ENCODE measurements at regions not wholly inside any gene's neighbourhood (a gene's known extent, or its start where the extent isn't known, plus 50 kb on each side); places are given as distances from the start of the nearest gene placed in this dataset.

GRCh38 chr4:106494066-106494465, 125.5 kb upstream of the GIMD1 start:
- Histone ChIP-seq H3K27ac (ENCODE audit: low read depth, low read length) (no peak overlapping the region), H3K4me3 (ENCODE audit: low read length) (no peak overlapping the region), H3K4me1 (ENCODE audit: control insufficient read depth, insufficient read depth, low read length) (no peaks in the 10 kb centered on the region), H3K27me3 (ENCODE audit: control insufficient read depth, insufficient read depth, low read length) (no peaks in the 10 kb centered on the region), H3K36me3 (ENCODE audit: control insufficient read depth, insufficient read depth, low read length) (no peaks in the 10 kb centered on the region), H3K9ac (ENCODE audit: low read length) (no peak overlapping the region)

DNA sequence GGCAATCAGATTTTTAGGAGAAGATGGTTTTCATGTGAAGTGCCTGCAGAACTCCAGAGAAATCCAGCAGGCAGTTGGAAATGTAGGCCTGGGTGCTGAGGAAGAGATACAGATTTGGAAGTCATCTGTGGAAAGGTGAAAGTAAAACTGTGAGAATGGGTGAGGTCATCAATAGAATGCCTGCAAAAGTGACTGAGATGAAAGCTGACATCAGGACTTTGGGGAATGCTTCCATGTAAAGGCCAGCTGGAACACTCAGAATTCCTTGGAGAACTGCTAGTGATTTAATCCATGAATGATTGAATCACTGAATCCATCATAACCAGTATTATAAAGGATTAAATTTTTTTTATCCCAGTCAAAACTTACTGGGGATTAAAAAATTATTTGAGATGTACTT, 124.5 kb upstream of the GIMD1 start:
- no peak overlapping the region for H3K9ac ChIP-seq (ENCODE audit: low read length)
- H3K4me3 ChIP-seq (ENCODE audit: low read length) = no peak overlapping the region
- H3K4me1 ChIP-seq (ENCODE audit: control insufficient read depth, insufficient read depth, low read length) = no peaks in the 10 kb centered on the region

GRCh38 chr4:106486533-106486932, 118.0 kb upstream of the GIMD1 start:
- Histone ChIP-seq H3K4me3 (ENCODE audit: low read length) (no peak overlapping the region), H3K9ac (ENCODE audit: low read length) (no peak overlapping the region), H3K27ac (ENCODE audit: low read depth, low read length) (no peak overlapping the region), H3K4me1 (ENCODE audit: control insufficient read depth, insufficient read depth, low read length) (no peaks in the 10 kb centered on the region), H3K27me3 (ENCODE audit: control insufficient read depth, insufficient read depth, low read length) (no peaks in the 10 kb centered on the region), H3K36me3 (ENCODE audit: control insufficient read depth, insufficient read depth, low read length) (no peaks in the 10 kb centered on the region)

More for the DNA sequence above, 124.5 kb upstream of the GIMD1 start:
- Histone ChIP-seq H3K27me3 (ENCODE audit: control insufficient read depth, insufficient read depth, low read length) (no peaks in the 10 kb centered on the region), H3K36me3 (ENCODE audit: control insufficient read depth, insufficient read depth, low read length) (no peaks in the 10 kb centered on the region), H3K27ac (ENCODE audit: low read depth, low read length) (no peak overlapping the region)

GRCh38 chr4:106481801-106482200, 113.2 kb upstream of the GIMD1 start:
- Histone ChIP-seq H3K4me1 (ENCODE audit: control insufficient read depth, insufficient read depth, low read length) (no peaks in the 10 kb centered on the region), H3K4me3 (ENCODE audit: low read length) (no peak overlapping the region), H3K9ac (ENCODE audit: low read length) (no peak overlapping the region), H3K27ac (ENCODE audit: low read depth, low read length) (no peak overlapping the region), H3K36me3 (ENCODE audit: control insufficient read depth, insufficient read depth, low read length) (no peaks in the 10 kb centered on the region), H3K27me3 (ENCODE audit: control insufficient read depth, insufficient read depth, low read length) (no peaks in the 10 kb centered on the region)

DNA sequence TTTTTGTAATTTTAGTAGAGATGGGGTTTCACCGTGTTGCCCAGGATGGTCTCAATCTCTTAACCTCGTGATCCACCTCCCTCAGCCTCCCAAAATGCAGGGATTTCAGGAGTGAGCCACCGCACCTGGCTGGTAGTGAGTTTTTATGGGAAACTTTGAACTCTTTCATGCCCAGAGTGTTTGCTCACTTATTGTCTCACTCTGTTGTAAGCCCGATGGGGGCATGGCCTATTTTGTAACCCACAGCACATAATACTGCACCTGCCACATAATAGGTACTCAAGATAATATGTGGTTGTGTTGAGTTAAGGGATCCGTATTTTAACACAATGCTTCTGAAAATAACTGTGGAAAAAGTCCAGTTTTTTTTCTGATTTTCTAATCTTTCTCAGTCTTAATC, 109.6 kb upstream of the GIMD1 start:
- Histone ChIP-seq H3K27me3 (ENCODE audit: control insufficient read depth, insufficient read depth, low read length) (no peaks in the 10 kb centered on the region), H3K27ac (ENCODE audit: low read depth, low read length) (no peak overlapping the region), H3K4me1 (ENCODE audit: control insufficient read depth, insufficient read depth, low read length) (no peaks in the 10 kb centered on the region), H3K9ac (ENCODE audit: low read length) (no peak overlapping the region), H3K4me3 (ENCODE audit: low read length) (no peak overlapping the region), H3K36me3 (ENCODE audit: control insufficient read depth, insufficient read depth, low read length) (no peaks in the 10 kb centered on the region)

- no peaks in the 10 kb centered on the region for H3K27me3 ChIP-seq (ENCODE audit: control insufficient read depth, insufficient read depth, low read length)
- H3K9ac ChIP-seq (ENCODE audit: low read length) = no peak overlapping the region
- no peak overlapping the region for H3K4me3 ChIP-seq (ENCODE audit: low read length)
- H3K4me1 ChIP-seq (ENCODE audit: control insufficient read depth, insufficient read depth, low read length) = no peaks in the 10 kb centered on the region
- H3K27ac ChIP-seq (ENCODE audit: low read depth, low read length) = no peak overlapping the region
- H3K36me3 ChIP-seq (ENCODE audit: control insufficient read depth, insufficient read depth, low read length) = no peaks in the 10 kb centered on the region
These were observed 108.2 kb upstream of the GIMD1 start for GRCh38 chr4:106476741-106477140.

GRCh38 chr4:106473515-106473914, 104.9 kb upstream of the GIMD1 start:
- H3K9ac ChIP-seq (ENCODE audit: low read length) = no peak overlapping the region
- H3K27ac ChIP-seq (ENCODE audit: low read depth, low read length) = no peak overlapping the region
- H3K36me3 ChIP-seq (ENCODE audit: control insufficient read depth, insufficient read depth, low read length) = no peaks in the 10 kb centered on the region
- H3K4me1 ChIP-seq (ENCODE audit: control insufficient read depth, insufficient read depth, low read length) = no peaks in the 10 kb centered on the region
- H3K4me3 ChIP-seq (ENCODE audit: low read length) = no peak overlapping the region
- no peaks in the 10 kb centered on the region for H3K27me3 ChIP-seq (ENCODE audit: control insufficient read depth, insufficient read depth, low read length)

- H3K27me3 ChIP-seq (ENCODE audit: control insufficient read depth, insufficient read depth, low read length) = no peaks in the 10 kb centered on the region
- no peak overlapping the region for H3K4me3 ChIP-seq (ENCODE audit: low read length)
- H3K4me1 ChIP-seq (ENCODE audit: control insufficient read depth, insufficient read depth, low read length) = no peaks in the 10 kb centered on the region
- H3K9ac ChIP-seq (ENCODE audit: low read length) = no peak overlapping the region
- H3K27ac ChIP-seq (ENCODE audit: low read depth, low read length) = no peak overlapping the region
- no peaks in the 10 kb centered on the region for H3K36me3 ChIP-seq (ENCODE audit: control insufficient read depth, insufficient read depth, low read length)
These were observed 102.6 kb upstream of the GIMD1 start for GRCh38 chr4:106471151-106471550.

- Histone ChIP-seq H3K27ac (ENCODE audit: low read depth, low read length) (no peak overlapping the region), H3K36me3 (ENCODE audit: control insufficient read depth, insufficient read depth, low read length) (no peaks in the 10 kb centered on the region), H3K4me1 (ENCODE audit: control insufficient read depth, insufficient read depth, low read length) (no peaks in the 10 kb centered on the region)
These were observed 95.0 kb upstream of the GIMD1 start for GRCh38 chr4:106463622-106464021.

DNA sequence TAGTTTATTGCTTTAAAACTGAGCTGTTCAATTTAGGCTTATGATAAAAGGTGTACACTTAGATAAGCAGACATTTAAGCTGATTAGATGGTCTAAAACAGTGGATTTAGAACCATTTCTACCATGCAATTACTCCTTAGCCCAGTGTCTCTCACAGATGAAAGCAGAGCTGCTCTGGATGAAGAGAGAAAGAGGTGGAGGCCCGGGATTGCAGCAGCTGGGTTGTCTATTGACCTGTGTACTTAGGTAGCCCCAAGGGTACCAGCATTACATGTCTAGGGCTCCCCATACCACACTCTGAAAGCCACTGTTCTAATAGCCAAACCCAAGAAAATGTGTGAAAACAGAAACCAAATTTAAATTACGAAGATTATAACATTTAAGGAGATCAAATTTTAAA, 86.0 kb upstream of the GIMD1 start:
- Histone ChIP-seq H3K27ac (ENCODE audit: low read depth, low read length) (no peak overlapping the region), H3K27me3 (ENCODE audit: control insufficient read depth, insufficient read depth, low read length) (no peaks in the 10 kb centered on the region), H3K4me3 (ENCODE audit: low read length) (no peak overlapping the region), H3K4me1 (ENCODE audit: control insufficient read depth, insufficient read depth, low read length) (no peaks in the 10 kb centered on the region), H3K36me3 (ENCODE audit: control insufficient read depth, insufficient read depth, low read length) (no peaks in the 10 kb centered on the region), H3K9ac (ENCODE audit: low read length) (no peak overlapping the region)

More at GRCh38 chr4:106463622-106464021, 95.0 kb upstream of the GIMD1 start:
- Histone ChIP-seq H3K27me3 (ENCODE audit: control insufficient read depth, insufficient read depth, low read length) (no peaks in the 10 kb centered on the region), H3K9ac (ENCODE audit: low read length) (no peak overlapping the region), H3K4me3 (ENCODE audit: low read length) (no peak overlapping the region)

- no peaks in the 10 kb centered on the region for H3K27me3 ChIP-seq (ENCODE audit: control insufficient read depth, insufficient read depth, low read length)
- H3K36me3 ChIP-seq (ENCODE audit: control insufficient read depth, insufficient read depth, low read length) = no peaks in the 10 kb centered on the region
- no peaks in the 10 kb centered on the region for H3K4me1 ChIP-seq (ENCODE audit: control insufficient read depth, insufficient read depth, low read length)
- H3K4me3 ChIP-seq (ENCODE audit: low read length) = no peak overlapping the region
- no peak overlapping the region for H3K9ac ChIP-seq (ENCODE audit: low read length)
- no peak overlapping the region for H3K27ac ChIP-seq (ENCODE audit: low read depth, low read length)
These were observed 85.4 kb upstream of the GIMD1 start for GRCh38 chr4:106454021-106454420.

DNA sequence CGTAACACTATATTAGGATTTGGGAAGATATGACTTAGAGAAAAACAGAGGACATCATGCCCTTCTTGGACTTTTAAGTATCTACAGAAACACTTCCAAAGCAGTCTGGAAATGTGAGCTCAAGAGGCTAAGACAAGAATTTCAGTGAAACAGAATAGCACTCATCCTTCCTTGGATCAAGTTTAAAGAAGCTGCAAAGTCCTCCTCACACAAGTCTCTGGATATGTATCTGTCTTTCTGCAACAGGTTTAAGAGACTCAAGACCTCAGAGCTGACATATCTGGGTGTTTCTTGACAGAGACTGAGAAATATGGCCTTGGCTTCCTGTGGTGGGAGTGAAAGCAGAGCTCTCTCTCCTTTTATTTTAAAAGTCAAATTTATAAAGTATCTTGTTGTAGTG, 82.5 kb upstream of the GIMD1 start:
- Histone ChIP-seq H3K9ac (ENCODE audit: low read length) (no peak overlapping the region), H3K36me3 (ENCODE audit: control insufficient read depth, insufficient read depth, low read length) (no peaks in the 10 kb centered on the region), H3K4me3 (ENCODE audit: low read length) (no peak overlapping the region), H3K4me1 (ENCODE audit: control insufficient read depth, insufficient read depth, low read length) (no peaks in the 10 kb centered on the region), H3K27me3 (ENCODE audit: control insufficient read depth, insufficient read depth, low read length) (no peaks in the 10 kb centered on the region), H3K27ac (ENCODE audit: low read depth, low read length) (no peak overlapping the region)

GRCh38 chr4:106450249-106450648, 81.7 kb upstream of the GIMD1 start:
- no peak overlapping the region for H3K27ac ChIP-seq (ENCODE audit: low read depth, low read length)
- H3K9ac ChIP-seq (ENCODE audit: low read length) = no peak overlapping the region
- H3K27me3 ChIP-seq (ENCODE audit: control insufficient read depth, insufficient read depth, low read length) = no peaks in the 10 kb centered on the region
- no peak overlapping the region for H3K4me3 ChIP-seq (ENCODE audit: low read length)
- no peaks in the 10 kb centered on the region for H3K4me1 ChIP-seq (ENCODE audit: control insufficient read depth, insufficient read depth, low read length)
- no peaks in the 10 kb centered on the region for H3K36me3 ChIP-seq (ENCODE audit: control insufficient read depth, insufficient read depth, low read length)

Data from rectal smooth muscle tissue (tissue), 1 donor.